Panc1 (cell line): ENCODE measurements at regions not wholly inside any gene's neighbourhood (a gene's known extent, or its start where the extent isn't known, plus 50 kb on each side); places are given as distances from the start of the nearest gene placed in this dataset.

Experiments used
- TF ChIP-seq, protein P1 (sequence below): fragments of 450-650 bp; IDR thresholded peaks from 2 replicates; pipeline ENCODE4 v1.5.1; 2017; ENCODE audit warnings: mild to moderate bottlenecking
- TF ChIP-seq, protein P2 (sequence below), 2 experiments: IDR thresholded peaks; 2 replicates each; pipeline ENCODE4 v1.6.1; 2011 to 2012; ENCODE audit warnings: low read depth in 2 of 2, control low read depth in 1 of 2, low read length in 1 of 2, mild to moderate bottlenecking in 1 of 2, moderate library complexity in 1 of 2; ENCODE audit not compliant: insufficient read depth in 1 of 2

DNA sequence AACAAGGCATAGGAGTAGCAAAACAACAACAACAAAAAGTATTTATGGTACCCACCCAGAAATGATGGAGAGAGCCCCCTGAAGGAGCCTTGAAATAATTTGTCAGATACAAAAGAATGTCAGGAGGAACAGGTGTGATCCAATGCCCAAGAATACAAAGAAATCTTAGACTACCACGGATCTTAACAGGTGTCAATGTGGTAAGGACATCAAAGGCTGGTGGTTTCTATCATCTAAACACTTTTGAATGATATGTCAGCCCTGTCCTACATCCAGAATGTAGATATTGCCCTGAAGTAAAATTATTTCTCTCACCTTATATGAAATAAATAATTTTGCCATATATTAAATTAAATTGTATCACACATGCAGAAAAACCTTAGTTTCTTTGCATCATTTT, 386.4 kb upstream of the ANO5 start:
- TF ChIP-seq, protein P1, sequence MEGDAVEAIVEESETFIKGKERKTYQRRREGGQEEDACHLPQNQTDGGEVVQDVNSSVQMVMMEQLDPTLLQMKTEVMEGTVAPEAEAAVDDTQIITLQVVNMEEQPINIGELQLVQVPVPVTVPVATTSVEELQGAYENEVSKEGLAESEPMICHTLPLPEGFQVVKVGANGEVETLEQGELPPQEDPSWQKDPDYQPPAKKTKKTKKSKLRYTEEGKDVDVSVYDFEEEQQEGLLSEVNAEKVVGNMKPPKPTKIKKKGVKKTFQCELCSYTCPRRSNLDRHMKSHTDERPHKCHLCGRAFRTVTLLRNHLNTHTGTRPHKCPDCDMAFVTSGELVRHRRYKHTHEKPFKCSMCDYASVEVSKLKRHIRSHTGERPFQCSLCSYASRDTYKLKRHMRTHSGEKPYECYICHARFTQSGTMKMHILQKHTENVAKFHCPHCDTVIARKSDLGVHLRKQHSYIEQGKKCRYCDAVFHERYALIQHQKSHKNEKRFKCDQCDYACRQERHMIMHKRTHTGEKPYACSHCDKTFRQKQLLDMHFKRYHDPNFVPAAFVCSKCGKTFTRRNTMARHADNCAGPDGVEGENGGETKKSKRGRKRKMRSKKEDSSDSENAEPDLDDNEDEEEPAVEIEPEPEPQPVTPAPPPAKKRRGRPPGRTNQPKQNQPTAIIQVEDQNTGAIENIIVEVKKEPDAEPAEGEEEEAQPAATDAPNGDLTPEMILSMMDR = no peak
- TF ChIP-seq, protein P2, sequence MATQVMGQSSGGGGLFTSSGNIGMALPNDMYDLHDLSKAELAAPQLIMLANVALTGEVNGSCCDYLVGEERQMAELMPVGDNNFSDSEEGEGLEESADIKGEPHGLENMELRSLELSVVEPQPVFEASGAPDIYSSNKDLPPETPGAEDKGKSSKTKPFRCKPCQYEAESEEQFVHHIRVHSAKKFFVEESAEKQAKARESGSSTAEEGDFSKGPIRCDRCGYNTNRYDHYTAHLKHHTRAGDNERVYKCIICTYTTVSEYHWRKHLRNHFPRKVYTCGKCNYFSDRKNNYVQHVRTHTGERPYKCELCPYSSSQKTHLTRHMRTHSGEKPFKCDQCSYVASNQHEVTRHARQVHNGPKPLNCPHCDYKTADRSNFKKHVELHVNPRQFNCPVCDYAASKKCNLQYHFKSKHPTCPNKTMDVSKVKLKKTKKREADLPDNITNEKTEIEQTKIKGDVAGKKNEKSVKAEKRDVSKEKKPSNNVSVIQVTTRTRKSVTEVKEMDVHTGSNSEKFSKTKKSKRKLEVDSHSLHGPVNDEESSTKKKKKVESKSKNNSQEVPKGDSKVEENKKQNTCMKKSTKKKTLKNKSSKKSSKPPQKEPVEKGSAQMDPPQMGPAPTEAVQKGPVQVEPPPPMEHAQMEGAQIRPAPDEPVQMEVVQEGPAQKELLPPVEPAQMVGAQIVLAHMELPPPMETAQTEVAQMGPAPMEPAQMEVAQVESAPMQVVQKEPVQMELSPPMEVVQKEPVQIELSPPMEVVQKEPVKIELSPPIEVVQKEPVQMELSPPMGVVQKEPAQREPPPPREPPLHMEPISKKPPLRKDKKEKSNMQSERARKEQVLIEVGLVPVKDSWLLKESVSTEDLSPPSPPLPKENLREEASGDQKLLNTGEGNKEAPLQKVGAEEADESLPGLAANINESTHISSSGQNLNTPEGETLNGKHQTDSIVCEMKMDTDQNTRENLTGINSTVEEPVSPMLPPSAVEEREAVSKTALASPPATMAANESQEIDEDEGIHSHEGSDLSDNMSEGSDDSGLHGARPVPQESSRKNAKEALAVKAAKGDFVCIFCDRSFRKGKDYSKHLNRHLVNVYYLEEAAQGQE (IDR thresholded peaks at IDR 0.05; ENCODE audit: insufficient read depth in 1 of 2, low read depth in 2 of 2, low read length in 1 of 2) = no peak
